Activated CD4-positive, CD25-positive, alpha-beta regulatory T cell (primary cell): ENCODE measurements at regions not wholly inside any gene's neighbourhood (a gene's known extent, or its start where the extent isn't known, plus 50 kb on each side); places are given as distances from the start of the nearest gene placed in this dataset.
"Not testable (repeated sequence)": the region's sequence is repeated elsewhere in the genome, so short reads cannot be mapped to it uniquely, and the experiment has no call there.

ENCODE experiments used
- DNase-seq, 4 experiments: peaks; one replicate each; lab custom pipeline; 2025; lab: John Stamatoyannopoulos, UW

DNA sequence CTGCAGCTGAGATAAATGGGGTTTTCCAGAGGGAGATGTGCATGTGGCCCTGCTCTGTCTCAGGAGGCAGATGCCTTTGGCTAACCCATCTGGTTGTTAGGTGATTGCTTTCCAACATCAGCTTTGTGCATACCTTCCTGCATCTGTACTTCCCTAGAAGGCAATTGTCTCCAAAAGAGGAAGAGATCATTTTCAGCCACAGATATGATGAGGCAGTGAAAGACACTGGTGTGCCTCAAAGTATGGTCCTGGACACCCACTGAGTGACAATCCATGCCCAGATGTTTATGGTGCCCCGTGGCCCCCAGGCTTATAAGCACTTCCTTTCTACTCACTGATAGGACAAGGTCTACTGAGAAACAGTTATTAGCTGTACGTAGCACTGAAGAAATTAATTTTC is 117.5 kb upstream of the NR2F2 start:
- no peak for DNase-seq

DNA sequence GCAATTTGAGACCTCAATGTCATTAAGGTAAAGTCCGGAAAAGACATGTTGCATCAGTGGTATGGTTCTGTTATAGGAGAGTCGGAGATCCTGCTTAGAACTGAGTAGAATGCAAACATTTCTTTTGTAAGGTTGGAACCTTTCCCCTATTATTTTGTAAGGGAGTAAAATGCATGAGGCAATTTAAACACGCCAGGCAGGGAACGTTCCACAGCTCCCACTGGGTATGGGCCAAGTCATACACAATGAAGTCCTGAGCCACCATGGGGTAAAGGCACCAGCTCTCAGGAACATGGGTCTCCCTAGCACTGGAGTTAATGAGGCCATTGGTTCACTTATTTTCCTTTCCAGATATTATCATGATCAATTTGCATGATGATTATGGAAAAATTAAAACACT is 116.6 kb upstream of the NR2F2 start:
- DNase-seq, result no peak

- not testable (repeated sequence) for DNase-seq
These were observed 114.0 kb upstream of the NR2F2 start for GRCh38 chr15:96216481-96216880.

DNA sequence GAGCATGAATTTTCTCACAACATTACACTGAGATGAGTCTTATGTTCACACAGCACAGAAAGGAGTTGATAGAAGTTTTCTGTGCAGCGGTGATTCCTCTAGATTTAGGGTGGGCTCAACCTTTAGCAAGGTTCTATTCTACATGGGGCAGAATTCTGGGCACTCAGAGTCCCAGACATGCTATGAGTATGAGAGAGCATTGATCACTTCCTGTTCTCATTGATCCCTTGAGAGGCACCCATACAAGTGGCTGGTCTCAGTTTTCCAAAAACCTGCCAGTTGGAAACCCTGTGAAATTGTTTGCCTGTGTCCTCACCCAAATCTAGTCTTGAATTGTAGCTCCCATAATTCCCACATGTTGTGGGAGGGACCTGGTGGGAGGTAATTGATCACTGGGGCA is 112.5 kb upstream of the NR2F2 start:
- no peak for DNase-seq

GRCh38 chr15:96218623-96219455 is 111.7 kb upstream of the NR2F2 start:
- no peak for DNase-seq

GRCh38 chr15:96219681-96220080 is 110.8 kb upstream of the NR2F2 start:
- DNase-seq, result no peak

GRCh38 chr15:96220657-96221056 is 109.8 kb upstream of the NR2F2 start:
- DNase-seq, result no peak

- no peak for DNase-seq
These were observed 107.5 kb upstream of the NR2F2 start for GRCh38 chr15:96222981-96223380.

DNA sequence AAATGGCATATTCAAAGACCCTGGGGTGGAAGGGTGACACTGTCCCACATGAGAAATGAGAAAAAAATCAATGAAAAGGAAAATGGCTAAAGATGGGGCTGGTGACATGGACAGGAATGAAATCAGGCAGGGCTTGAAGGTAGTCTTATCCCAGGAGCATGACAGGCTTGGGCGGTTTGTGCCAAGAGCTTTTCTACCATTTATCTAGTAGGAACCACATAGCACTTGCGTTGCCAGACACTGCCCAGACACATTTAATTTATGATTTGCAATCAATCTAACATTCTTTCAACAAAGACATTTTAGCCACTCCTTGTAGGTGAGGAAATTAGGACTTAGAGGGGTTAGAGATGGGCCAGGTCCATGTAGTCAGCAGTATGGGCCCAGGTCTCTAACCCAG is 106.6 kb upstream of the NR2F2 start:
- DNase-seq, result no peak

GRCh38 chr15:96225642-96226259 is 104.7 kb upstream of the NR2F2 start:
- DNase-seq, result no peak

- DNase-seq, result no peak
These were observed 99.8 kb upstream of the NR2F2 start for GRCh38 chr15:96230526-96231181.

DNA sequence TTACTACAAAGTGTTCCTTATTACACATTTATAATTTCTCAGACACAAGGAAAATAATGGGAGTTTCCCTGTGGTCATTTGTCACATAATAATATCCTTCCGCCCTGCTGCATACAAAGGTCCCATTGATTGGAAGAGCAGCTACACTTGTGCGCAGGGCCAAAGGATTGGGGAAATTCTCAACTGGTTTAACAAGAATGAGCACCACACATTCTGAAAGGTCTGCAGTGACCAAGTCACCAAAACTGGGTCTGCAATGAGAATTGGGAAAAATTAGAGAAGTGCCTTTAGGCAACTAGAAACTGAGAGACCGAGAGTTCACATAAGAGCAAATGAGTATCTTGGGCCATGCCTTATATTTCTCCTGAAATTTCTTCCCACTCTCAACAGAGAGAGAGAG is 98.2 kb upstream of the NR2F2 start:
- no peak for DNase-seq

GRCh38 chr15:96234109-96234892 is 96.2 kb upstream of the NR2F2 start:
- no peak for DNase-seq

DNA sequence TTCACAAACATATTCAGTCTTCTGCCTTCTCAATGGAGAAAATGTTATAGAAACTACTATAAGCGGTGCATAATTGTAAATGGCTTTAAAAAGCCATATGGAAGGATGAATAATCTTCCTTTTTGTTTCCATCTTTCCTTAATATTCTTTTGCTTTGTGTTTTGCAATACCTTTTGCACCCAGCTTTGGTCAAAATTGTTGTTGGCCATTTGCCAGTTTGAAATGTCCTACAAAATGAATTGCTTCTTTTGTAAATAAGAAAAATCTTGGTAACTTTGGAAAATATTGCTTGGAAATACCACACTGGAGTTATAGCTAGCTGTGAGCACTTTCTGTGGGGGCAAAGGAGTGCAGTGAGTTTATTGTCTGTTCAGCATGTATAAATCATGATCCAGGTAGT is 93.5 kb upstream of the NR2F2 start:
- DNase-seq, result no peak

DNA sequence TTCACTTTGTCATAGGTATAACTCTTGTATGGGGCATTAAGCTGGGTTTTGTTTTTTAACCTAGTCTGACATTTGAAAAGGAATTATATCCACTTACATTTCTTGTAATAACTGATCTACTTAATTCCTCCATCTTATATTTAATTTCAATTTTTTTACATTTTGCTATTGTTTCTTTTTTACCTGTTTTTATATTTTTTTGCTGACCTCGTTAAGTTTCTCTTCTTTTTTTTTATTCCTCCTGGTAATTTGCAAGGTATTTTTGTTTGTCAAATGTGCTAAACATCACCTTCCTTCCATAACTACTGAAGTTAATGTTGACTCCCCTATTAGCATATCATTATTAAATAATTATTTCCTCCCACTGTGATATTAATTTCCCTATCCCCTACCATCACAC is 87.7 kb upstream of the NR2F2 start:
- no peak for DNase-seq

DNA sequence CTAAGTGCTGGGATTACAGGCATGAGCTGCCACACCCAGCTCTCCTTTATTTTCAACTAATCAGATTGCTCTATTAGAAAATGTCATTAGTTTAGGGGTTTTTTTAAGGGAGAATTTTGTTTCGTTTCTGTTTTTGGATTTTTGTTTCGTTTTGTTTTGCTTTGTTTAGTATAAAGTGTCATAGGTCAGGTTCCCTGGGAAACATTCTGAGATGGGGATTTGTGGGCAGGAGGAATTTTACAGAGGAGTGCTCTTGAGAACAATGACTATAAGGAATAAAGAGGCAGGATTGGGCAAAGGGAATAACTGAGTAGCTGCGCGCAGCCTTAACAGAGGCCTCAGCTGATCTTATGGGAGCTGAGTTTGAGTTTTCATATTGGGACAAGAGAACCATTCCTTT is 86.8 kb upstream of the NR2F2 start:
- DNase-seq, result no peak

DNA sequence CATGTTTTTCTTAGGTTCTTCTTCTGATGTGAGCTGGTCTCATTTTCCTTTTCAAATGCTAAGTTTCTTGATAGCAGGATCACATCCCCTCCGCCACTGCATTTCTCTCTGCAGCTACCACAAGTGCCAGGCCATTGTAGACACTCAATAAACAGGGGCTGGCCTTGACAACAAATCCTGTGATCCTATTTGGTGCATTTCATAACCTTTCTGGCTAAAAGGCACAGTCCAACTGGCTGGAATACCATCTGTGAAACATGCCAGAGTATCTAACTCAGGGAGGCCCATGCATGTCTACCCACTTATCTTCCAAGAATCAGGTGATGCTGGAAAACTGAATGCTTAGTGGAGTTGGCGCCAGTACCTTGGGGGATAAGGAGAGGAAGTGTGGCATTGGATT is 85.2 kb upstream of the NR2F2 start:
- no peak for DNase-seq

DNA sequence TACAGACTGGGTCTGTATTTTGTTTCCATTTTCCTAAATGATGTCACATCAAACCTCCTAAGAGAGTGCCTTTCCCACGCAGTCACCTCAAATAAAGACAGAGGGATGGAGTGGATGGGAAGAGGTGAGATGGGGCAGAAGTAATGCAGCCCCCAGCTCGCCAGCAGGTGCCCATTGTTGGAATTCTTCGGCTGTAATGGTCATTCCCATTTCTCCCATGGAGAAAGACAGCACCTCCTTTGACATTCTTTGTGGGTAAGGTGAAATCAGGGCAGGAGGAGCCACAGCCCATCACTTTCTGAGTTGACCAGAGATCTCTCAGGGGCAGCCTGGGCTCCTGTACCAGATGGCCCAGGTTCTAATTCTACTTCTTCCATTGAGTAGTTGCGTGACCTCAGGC is 84.4 kb upstream of the NR2F2 start:
- DNase-seq, result no peak

GRCh38 chr15:96247621-96248305 is 82.7 kb upstream of the NR2F2 start:
- no peak for DNase-seq

GRCh38 chr15:96252148-96252547 is 78.4 kb upstream of the NR2F2 start:
- DNase-seq, result no peak

- DNase-seq, result no peak
These were observed 77.3 kb upstream of the NR2F2 start for GRCh38 chr15:96253006-96253747.
